ENCODE measurements at regions not wholly inside any gene's neighbourhood (a gene's known extent, or its start where the extent isn't known, plus 50 kb on each side); places are given as distances from the start of the nearest gene placed in this dataset.

- TF ChIP-seq CTCF (IDR thresholded peaks at IDR 0.05) (no peak), NPAS2 (CRISPR knock-in tag; IDR thresholded peaks at IDR 0.05; ENCODE audit: borderline replicate concordance) (no peak), JUN (IDR thresholded peaks at IDR 0.05) (no peak), RFX5 (IDR thresholded peaks at IDR 0.05) (no peak)
- TF ChIP-seq, protein P1, sequence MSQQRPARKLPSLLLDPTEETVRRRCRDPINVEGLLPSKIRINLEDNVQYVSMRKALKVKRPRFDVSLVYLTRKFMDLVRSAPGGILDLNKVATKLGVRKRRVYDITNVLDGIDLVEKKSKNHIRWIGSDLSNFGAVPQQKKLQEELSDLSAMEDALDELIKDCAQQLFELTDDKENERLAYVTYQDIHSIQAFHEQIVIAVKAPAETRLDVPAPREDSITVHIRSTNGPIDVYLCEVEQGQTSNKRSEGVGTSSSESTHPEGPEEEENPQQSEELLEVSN (IDR thresholded peaks at IDR 0.05; ENCODE audit: borderline replicate concordance, low read depth): no peak
Measured at GRCh38 chr3:72295276-72295961, 510.5 kb upstream of the PROK2 start.
